Stimulated activated CD4-positive, alpha-beta T cell treated with anti-CD3 and anti-CD28 coated beads, Interleukin-1b, Interleukin-23, amount 100 ng/mL, for 24 hours (primary cell): ENCODE measurements at regions not wholly inside any gene's neighbourhood (a gene's known extent, or its start where the extent isn't known, plus 50 kb on each side); places are given as distances from the start of the nearest gene placed in this dataset.

ENCODE experiments used
- DNase-seq, 4 experiments: peaks; one replicate each; pipeline ENCODE4 v3.0.0-alpha.2; 2020; ENCODE audit warnings: low read depth in 4 of 4, low spot score in 1 of 4

GRCh38 chr2:221225752-221226151, 346.4 kb downstream of the EPHA4 start:
- no peak for DNase-seq

- no peak for DNase-seq
Measured at GRCh38 chr2:221228214-221228769, 343.8 kb downstream of the EPHA4 start.

- DNase-seq: no peak
Measured at GRCh38 chr2:221229099-221229498, 343.0 kb downstream of the EPHA4 start.

- no peak for DNase-seq
Measured at GRCh38 chr2:221231511-221231910, 340.6 kb downstream of the EPHA4 start.

- no peak for DNase-seq
Measured at GRCh38 chr2:221235941-221236340, 336.2 kb downstream of the EPHA4 start.

GRCh38 chr2:221241072-221241471, 331.0 kb downstream of the EPHA4 start:
- no peak for DNase-seq

GRCh38 chr2:221243771-221244170, 328.3 kb downstream of the EPHA4 start:
- no peak for DNase-seq

- DNase-seq: no peak
Measured at GRCh38 chr2:221245045-221245444, 327.1 kb downstream of the EPHA4 start.

GRCh38 chr2:221245772-221246171, 326.3 kb downstream of the EPHA4 start:
- DNase-seq: no peak

- no peak for DNase-seq
Measured at GRCh38 chr2:221254299-221254698, 317.8 kb downstream of the EPHA4 start.

GRCh38 chr2:221255862-221256261, 316.2 kb downstream of the EPHA4 start:
- DNase-seq: no peak

GRCh38 chr2:221258464-221258863, 313.6 kb downstream of the EPHA4 start:
- no peak for DNase-seq

- DNase-seq: no peak
Measured at GRCh38 chr2:221262651-221263050, 309.5 kb downstream of the EPHA4 start.

GRCh38 chr2:221263573-221263972, 308.5 kb downstream of the EPHA4 start:
- DNase-seq: no peak

GRCh38 chr2:221264318-221264717, 307.8 kb downstream of the EPHA4 start:
- no peak for DNase-seq

GRCh38 chr2:221267773-221268425, 304.2 kb downstream of the EPHA4 start:
- no peak for DNase-seq

GRCh38 chr2:221268631-221269030, 303.5 kb downstream of the EPHA4 start:
- DNase-seq: no peak

- DNase-seq: no peak
Measured at GRCh38 chr2:221270806-221271205, 301.3 kb downstream of the EPHA4 start.

GRCh38 chr2:221272729-221273128, 299.4 kb downstream of the EPHA4 start:
- DNase-seq: no peak

- no peak for DNase-seq
Measured at GRCh38 chr2:221276033-221276432, 296.1 kb downstream of the EPHA4 start.

- DNase-seq: no peak
Measured at GRCh38 chr2:221276601-221277000, 295.5 kb downstream of the EPHA4 start.

GRCh38 chr2:221282386-221282785, 289.7 kb downstream of the EPHA4 start:
- no peak for DNase-seq

GRCh38 chr2:221283896-221284545, 288.1 kb downstream of the EPHA4 start:
- no peak for DNase-seq
